DND-41 (cell line): ENCODE measurements at regions not wholly inside any gene's neighbourhood (a gene's known extent, or its start where the extent isn't known, plus 50 kb on each side); places are given as distances from the start of the nearest gene placed in this dataset.

ENCODE experiments used
- ATAC-seq: fragments of 200-7000 bp; cut with Tn5 transposase; 3 replicates; pipeline ENCODE4 v1.9.1; 2021; ENCODE audit warnings: low read depth; ENCODE audit not compliant: insufficient read depth
- DNase-seq: peaks from one replicate; pipeline ENCODE4 v3.0.0-alpha.2; 2020
- H2AFZ ChIP-seq: 2 replicates; pipeline ENCODE4 v1.6.0; 2012; ENCODE audit warnings: low read depth, low read length
- H3K27ac ChIP-seq: 2 replicates; pipeline ENCODE4 v1.5.1; 2012; ENCODE audit warnings: low read length, inconsistent platforms
- H3K27me3 ChIP-seq: fragments of 200-600 bp; sonication (generic); 2 replicates; pipeline ENCODE4 v1.6.0; 2012; ENCODE audit warnings: low read length, mild to moderate bottlenecking, inconsistent platforms; ENCODE audit not compliant: insufficient read depth, poor library complexity
- H3K36me3 ChIP-seq: 2 replicates; pipeline ENCODE4 v1.5.1; 2012; ENCODE audit warnings: low read length, inconsistent platforms; ENCODE audit not compliant: insufficient read depth
- H3K4me1 ChIP-seq: 2 replicates; pipeline ENCODE4 v1.5.1; 2012; ENCODE audit warnings: mild to moderate bottlenecking, low read length; ENCODE audit not compliant: insufficient read depth
- H3K4me2 ChIP-seq: 2 replicates; pipeline ENCODE4 v1.6.0; 2012; ENCODE audit warnings: mild to moderate bottlenecking, moderate library complexity, low read length, inconsistent platforms; ENCODE audit not compliant: insufficient read depth
- H3K4me3 ChIP-seq, 2 experiments: fragments of 200-600 bp in 1 of 2; shearing (Covaris generic) in 1 of 2; 2 replicates each; pipeline ENCODE4 v1.5.1; 2012 to 2016; ENCODE audit warnings: inconsistent platforms in 2 of 2, low read length in 2 of 2, mild to moderate bottlenecking in 2 of 2, low read depth in 1 of 2, moderate library complexity in 1 of 2
- H3K79me2 ChIP-seq: 2 replicates; pipeline ENCODE4 v1.6.0; 2012; ENCODE audit warnings: low read length, inconsistent platforms; ENCODE audit not compliant: insufficient read depth
- H3K9ac ChIP-seq: 2 replicates; pipeline ENCODE4 v1.6.0; 2012; ENCODE audit warnings: low read depth, mild to moderate bottlenecking, inconsistent platforms, low read length, moderate library complexity
- H3K9me3 ChIP-seq: 2 replicates; pipeline ENCODE4 v1.5.1; 2012; ENCODE audit warnings: low read length, moderate library complexity, mild to moderate bottlenecking, inconsistent platforms; ENCODE audit not compliant: insufficient read depth, severe bottlenecking
- H4K20me1 ChIP-seq: 2 replicates; pipeline ENCODE4 v1.6.0; 2012; ENCODE audit warnings: low read length; ENCODE audit not compliant: insufficient read depth
- CTCF ChIP-seq: IDR thresholded peaks from 2 replicates; pipeline ENCODE4 v1.5.1; 2012; ENCODE audit warnings: borderline replicate concordance, low read length, moderate library complexity, mild to moderate bottlenecking; ENCODE audit not compliant: poor library complexity, severe bottlenecking; ENCODE audit errors: extremely low read depth
- EZH2 ChIP-seq: IDR thresholded peaks from 3 replicates; pipeline ENCODE4 v1.6.1; 2012; ENCODE audit warnings: borderline replicate concordance, low read depth, mild to moderate bottlenecking, moderate library complexity, low read length, inconsistent platforms; ENCODE audit not compliant: severe bottlenecking

DNA sequence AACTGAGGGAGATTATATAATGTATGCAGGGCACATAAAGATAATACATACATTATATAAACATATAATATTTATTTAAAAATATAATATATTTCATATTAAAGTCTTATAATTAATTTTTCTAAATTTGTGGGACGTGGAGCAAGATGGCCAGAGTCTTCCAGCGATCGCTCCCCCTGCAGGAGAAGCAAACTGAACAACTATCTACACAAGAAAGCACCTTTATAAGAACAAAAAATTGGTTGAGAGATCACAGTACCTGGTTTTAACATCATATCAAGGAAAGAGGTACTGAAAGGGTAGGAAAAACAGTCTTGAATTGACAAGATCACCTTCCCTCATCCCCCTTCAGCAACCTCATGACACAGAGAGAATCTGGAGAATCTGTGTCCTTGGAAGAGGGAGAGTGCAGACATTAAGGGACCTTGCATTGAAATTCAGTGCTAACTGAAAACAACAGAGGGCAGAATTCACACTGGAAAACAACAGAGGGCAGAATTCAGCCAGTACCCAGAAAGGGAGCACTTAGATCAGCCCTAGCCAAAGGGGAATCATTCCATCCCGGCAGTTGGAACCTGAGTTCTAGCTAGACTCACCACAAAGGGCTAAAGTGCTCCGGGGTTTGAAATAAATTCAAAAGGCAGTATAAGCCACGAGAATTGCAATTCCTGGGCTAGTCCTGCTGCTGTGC lies 262.5 kb upstream of the NDST3 start:
- Histone ChIP-seq H3K79me2 (no peaks in the 10 kb centered on the region), H3K4me2 (no peak overlapping the region), H3K27me3 (no peaks in the 10 kb centered on the region), H4K20me1 (no peaks in the 10 kb centered on the region), H3K4me3 (no peak overlapping the region), H3K36me3 (no peaks in the 10 kb centered on the region), H3K4me1 (peaks cover 7% of the 10 kb centered on the region), H3K27ac (peak overlapping the region; percentile 5; the same call in 1 of the 2 replicates), H2AFZ (peak overlapping the region; percentile 50; the same call in 1 of the 2 replicates), H3K9me3 (peaks cover 6% of the 10 kb centered on the region), H3K9ac (no peak overlapping the region)
- DNase-seq (no peak), ATAC-seq (peak; percentile 37; the same call in 2 of the 3 replicates)
- TF ChIP-seq CTCF (peak; percentile 31), EZH2 (no peak)

GRCh38 chr4:117773064-117773936 lies 261.0 kb upstream of the NDST3 start:
- Histone ChIP-seq H3K4me1 (peaks cover 7% of the 10 kb centered on the region), H3K9ac (no peak overlapping the region), H3K27me3 (no peaks in the 10 kb centered on the region), H4K20me1 (no peaks in the 10 kb centered on the region), H2AFZ (peak overlapping the region; percentile 50; the same call in 1 of the 2 replicates), H3K4me2 (no peak overlapping the region), H3K36me3 (no peaks in the 10 kb centered on the region), H3K9me3 (peaks cover 6% of the 10 kb centered on the region), H3K27ac (no peak overlapping the region), H3K4me3 (no peak overlapping the region), H3K79me2 (no peaks in the 10 kb centered on the region)
- TF ChIP-seq EZH2 (no peak), CTCF (no peak)
- DNase-seq = no peak
- no peak for ATAC-seq

- DNase-seq = no peak
- no peak overlapping the region for H2AFZ ChIP-seq
- ATAC-seq = no peak
Observed at GRCh38 chr4:117777721-117778120, 256.6 kb upstream of the NDST3 start.

More at GRCh38 chr4:117777721-117778120, 256.6 kb upstream of the NDST3 start:
- Histone ChIP-seq H3K9ac (no peak overlapping the region), H4K20me1 (no peaks in the 10 kb centered on the region), H3K4me3 (no peak overlapping the region), H3K79me2 (no peaks in the 10 kb centered on the region), H3K9me3 (no peaks in the 10 kb centered on the region), H3K4me1 (no peaks in the 10 kb centered on the region), H3K4me2 (no peak overlapping the region), H3K27me3 (no peaks in the 10 kb centered on the region), H3K27ac (no peak overlapping the region), H3K36me3 (no peaks in the 10 kb centered on the region)
- TF ChIP-seq CTCF = no peak
- TF ChIP-seq EZH2 = no peak
